ENCODE measurements at regions not wholly inside any gene's neighbourhood (a gene's known extent, or its start where the extent isn't known, plus 50 kb on each side); places are given as distances from the start of the nearest gene placed in this dataset.
"Not testable (repeated sequence)": the region's sequence is repeated elsewhere in the genome, so short reads cannot be mapped to it uniquely, and the experiment has no call there.

- not testable (repeated sequence) for TF ChIP-seq ASH2L (IDR thresholded peaks at IDR 0.05; ENCODE audit: insufficient read length, low read depth, low read length); CAMTA2 (CRISPR knock-in tag; IDR thresholded peaks at IDR 0.05; ENCODE audit: borderline replicate concordance); GTF2F1 (IDR thresholded peaks at IDR 0.05; ENCODE audit: low read length); RARA (CRISPR knock-in tag; IDR thresholded peaks at IDR 0.05); CTCF (CRISPR knock-in tag; IDR thresholded peaks at IDR 0.05)
Measured at GRCh38 chr1:120278259-120278610, 101.9 kb upstream of the SEC22B start.

Measured in HepG2 (cell line).